LNCaP clone FGC (cell line): ENCODE measurements at regions not wholly inside any gene's neighbourhood (a gene's known extent, or its start where the extent isn't known, plus 50 kb on each side); places are given as distances from the start of the nearest gene placed in this dataset.

Experiments
- DNase-seq: peaks from one replicate; pipeline ENCODE4 v3.0.0-alpha.2; 2011; ENCODE audit warnings: low read depth
- H3K4me3 ChIP-seq: 2 replicates; pipeline ENCODE4 v1.5.1; 2011; ENCODE audit warnings: mild to moderate bottlenecking, low read depth, low read length, control low read depth
- TF ChIP-seq, protein P1 (sequence below): IDR thresholded peaks from 2 replicates; pipeline ENCODE4 v1.5.1; 2012; ENCODE audit warnings: mild to moderate bottlenecking; ENCODE audit not compliant: control insufficient read depth, insufficient read depth; ENCODE audit errors: extremely low read depth

DNA sequence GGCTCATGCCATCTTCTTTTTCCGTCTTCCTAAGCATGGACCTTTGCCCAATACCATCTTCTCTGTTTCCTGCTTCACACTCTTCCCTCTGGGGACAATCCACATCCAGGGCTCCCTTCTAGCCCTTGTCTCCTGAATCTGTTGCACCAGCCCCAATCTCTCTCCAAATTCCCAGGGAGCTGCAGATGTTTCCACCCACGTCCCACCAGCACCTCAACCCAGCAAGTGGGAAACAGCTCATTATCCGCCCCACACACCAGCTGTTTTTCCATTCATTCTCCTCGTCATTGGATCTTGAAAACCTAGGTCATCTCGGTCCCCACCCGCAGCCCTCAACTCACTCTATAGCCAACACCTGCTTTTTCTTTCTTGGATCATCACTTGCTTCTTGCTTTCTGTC, 185.0 kb upstream of the CDYL start:
- no peak for DNase-seq
- no peak overlapping the region for H3K4me3 ChIP-seq
- TF ChIP-seq, protein P1, sequence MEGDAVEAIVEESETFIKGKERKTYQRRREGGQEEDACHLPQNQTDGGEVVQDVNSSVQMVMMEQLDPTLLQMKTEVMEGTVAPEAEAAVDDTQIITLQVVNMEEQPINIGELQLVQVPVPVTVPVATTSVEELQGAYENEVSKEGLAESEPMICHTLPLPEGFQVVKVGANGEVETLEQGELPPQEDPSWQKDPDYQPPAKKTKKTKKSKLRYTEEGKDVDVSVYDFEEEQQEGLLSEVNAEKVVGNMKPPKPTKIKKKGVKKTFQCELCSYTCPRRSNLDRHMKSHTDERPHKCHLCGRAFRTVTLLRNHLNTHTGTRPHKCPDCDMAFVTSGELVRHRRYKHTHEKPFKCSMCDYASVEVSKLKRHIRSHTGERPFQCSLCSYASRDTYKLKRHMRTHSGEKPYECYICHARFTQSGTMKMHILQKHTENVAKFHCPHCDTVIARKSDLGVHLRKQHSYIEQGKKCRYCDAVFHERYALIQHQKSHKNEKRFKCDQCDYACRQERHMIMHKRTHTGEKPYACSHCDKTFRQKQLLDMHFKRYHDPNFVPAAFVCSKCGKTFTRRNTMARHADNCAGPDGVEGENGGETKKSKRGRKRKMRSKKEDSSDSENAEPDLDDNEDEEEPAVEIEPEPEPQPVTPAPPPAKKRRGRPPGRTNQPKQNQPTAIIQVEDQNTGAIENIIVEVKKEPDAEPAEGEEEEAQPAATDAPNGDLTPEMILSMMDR, result no peak

DNA sequence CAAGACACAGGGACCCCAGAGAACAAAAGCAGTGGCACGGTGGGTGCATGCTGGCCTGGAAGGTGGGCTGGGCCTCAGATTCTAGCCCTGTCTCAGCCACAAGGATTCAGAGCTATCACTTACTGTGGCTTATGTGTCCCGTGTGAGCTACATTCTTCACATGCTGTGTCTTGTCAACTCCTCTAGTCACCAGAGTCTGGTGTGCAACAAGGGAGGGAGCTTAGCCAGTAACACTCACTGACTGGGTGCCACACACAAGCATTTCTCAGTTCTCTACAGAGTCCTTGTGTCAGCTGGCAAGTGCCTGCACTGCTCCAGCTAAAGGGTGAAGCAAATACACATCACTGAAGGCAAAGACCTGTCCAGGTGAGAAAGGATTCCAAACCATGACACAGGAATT, 186.9 kb upstream of the CDYL start:
- TF ChIP-seq, protein P1, result no peak
- no peak overlapping the region for H3K4me3 ChIP-seq
- DNase-seq, result no peak

GRCh38 chr6:4588581-4588980, 187.6 kb upstream of the CDYL start:
- no peak overlapping the region for H3K4me3 ChIP-seq
- TF ChIP-seq, protein P1, result no peak
- DNase-seq, result no peak

GRCh38 chr6:4588163-4588562, 188.0 kb upstream of the CDYL start:
- TF ChIP-seq, protein P1, result no peak
- H3K4me3 ChIP-seq, result no peak overlapping the region
- no peak for DNase-seq

DNA sequence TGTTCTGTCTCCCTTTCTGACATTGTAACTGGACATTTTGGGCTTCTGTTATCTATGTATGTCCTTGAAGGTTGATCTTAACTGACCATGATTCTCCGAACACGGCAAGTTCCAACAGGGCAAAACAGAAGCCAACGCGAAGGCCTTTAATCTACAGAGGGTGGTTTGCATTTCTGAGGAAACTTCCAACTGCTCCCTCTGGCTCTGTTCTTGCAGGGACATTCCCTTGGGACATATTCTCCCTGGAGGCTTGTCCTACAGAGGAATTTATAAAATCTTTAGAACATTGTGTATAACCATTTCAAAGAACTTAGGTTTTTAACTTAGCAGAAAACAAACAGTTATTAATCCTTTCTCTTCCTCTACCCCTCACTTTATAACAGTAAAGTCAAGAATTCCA, 189.0 kb upstream of the CDYL start:
- TF ChIP-seq, protein P1, result no peak
- no peak overlapping the region for H3K4me3 ChIP-seq
- DNase-seq, result no peak

DNA sequence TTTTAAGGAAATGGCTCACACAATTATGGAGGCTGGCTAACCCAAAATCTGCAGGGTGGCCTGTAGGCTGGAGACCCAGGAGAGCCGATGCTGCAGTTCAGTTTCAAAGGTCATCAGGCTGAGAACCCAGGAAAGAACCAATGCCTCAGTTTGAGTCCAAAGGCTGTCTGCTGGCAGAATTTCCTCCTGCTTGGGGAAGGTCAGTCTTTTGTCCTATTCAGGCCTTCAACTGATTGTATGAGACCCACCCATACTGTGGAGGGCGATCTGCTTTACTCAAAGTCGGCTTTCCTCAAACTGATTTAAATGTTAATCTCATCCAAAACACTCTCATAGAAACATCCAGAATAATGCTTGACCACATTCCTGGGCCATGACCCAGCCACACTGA, 189.7 kb upstream of the CDYL start:
- no peak for DNase-seq

More for the DNA sequence above, 189.7 kb upstream of the CDYL start:
- TF ChIP-seq, protein P1, result no peak
- no peak overlapping the region for H3K4me3 ChIP-seq
